Pancreas (tissue), 10 donors: ENCODE measurements at regions not wholly inside any gene's neighbourhood (a gene's known extent, or its start where the extent isn't known, plus 50 kb on each side); places are given as distances from the start of the nearest gene placed in this dataset.

ENCODE experiments used
- ATAC-seq, 4 donors: fragments of 200-7000 bp; cut with Tn5 transposase; one replicate each; pipeline versions ENCODE4 v1.8.0 to v1.9.1; 2020; ENCODE audit warnings: mild to moderate bottlenecking in 4 of 4, moderate library complexity in 4 of 4
- DNase-seq, 6 donors: peaks; one replicate each; pipeline ENCODE4 v3.0.0-alpha.2; 2020
- FAIRE-seq: peaks from 2 replicates; lab custom pipeline; 2012; peaks lifted over from hg19 to GRCh38; lab: Jason Lieb, UNC
- H3K27ac ChIP-seq, 4 donors: fragments of 200-600 bp; sonication (generic); 1 replicate in 3 of 4; 2 replicates in 1 of 4; pipeline versions ENCODE4 v1.5.0 to v1.8.0; 2020
- H3K27me3 ChIP-seq, 4 donors: fragments of 200-600 bp; one replicate each; pipeline ENCODE4 v1.8.0; 2021
- H3K36me3 ChIP-seq, 3 donors: fragments of 200-600 bp; sonication (generic) in 1 of 3; one replicate each; pipeline versions ENCODE4 v1.5.0 to v1.8.0; 2020 to 2021
- H3K4me1 ChIP-seq, 3 donors: fragments of 200-600 bp; one replicate each; pipeline ENCODE4 v1.8.0; 2021
- H3K4me3 ChIP-seq, 4 donors: fragments of 200-600 bp; sonication (generic) in 2 of 4; one replicate each; pipeline versions ENCODE4 v1.5.0 to v1.8.0; 2020 to 2021
- H3K9me3 ChIP-seq, 4 donors: fragments of 200-600 bp; one replicate each; pipeline ENCODE4 v1.8.0; 2021
- WGBS, 2 donors: extraction: QIAGEN DNeasy Blood & Tissue Kit; methylation state at CpG; one replicate each; pipeline ENCODE4 v1.1.7; 2013; 5-methylcytosine and 5-hydroxymethylcytosine counted together
- intact Hi-C, 3 donors: fragments of 100-400 bp; cut with DNase I; formaldehyde crosslinking; loops; one replicate each; pipeline versions ENCODE4 v1.11.1 to v1.14.2; 2022
- TF ChIP-seq, protein P1 (sequence below), 4 donors: fragments of 200-600 bp; sonication (generic) in 3 of 4; IDR thresholded peaks; one replicate each; pipeline versions ENCODE4 v1.5.0 to v1.8.0; 2021; ENCODE audit warnings: antibody characterized with exemption in 4 of 4
- donor health status: healthy with polysubstance abuse.
- donor health status: DM: no; HTN: no; CAD: no; lungs with moderate emphysema.
- donor health status: DM: no; HTN: no; CAD: no.
- donor health status: control.
- donor health status: control.
- donor health status: Bipolar disorder and iron deficiency.
- donor health status: DM: yes; HTN: yes; CAD: no.
- donor health status: DM: no; HTN: no; CAD: no.
- donor health status: DM: no; HTN: no; CAD: no.
- donor health status: DM: yes; HTN: yes; CAD: no.

DNA sequence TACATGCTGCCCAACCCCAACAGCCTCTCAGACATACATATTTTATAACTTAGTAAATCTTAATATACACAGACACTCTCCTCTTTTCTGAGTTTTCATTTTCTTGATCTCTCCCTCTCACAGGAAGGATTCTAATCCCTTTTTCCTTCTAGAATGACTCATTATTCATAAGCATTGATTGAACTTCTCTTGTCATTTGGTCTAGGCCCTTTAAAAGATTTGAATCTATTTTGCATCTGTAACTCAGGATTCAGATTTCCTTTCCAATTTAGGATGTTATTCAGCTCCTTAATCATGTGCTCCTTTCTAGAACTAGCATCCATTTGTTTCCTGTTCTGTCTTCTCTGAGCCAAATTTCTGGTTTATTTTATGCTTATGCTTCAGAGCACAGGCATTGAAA is 624.5 kb upstream of the SGO1 start:
- TF ChIP-seq, protein P1, sequence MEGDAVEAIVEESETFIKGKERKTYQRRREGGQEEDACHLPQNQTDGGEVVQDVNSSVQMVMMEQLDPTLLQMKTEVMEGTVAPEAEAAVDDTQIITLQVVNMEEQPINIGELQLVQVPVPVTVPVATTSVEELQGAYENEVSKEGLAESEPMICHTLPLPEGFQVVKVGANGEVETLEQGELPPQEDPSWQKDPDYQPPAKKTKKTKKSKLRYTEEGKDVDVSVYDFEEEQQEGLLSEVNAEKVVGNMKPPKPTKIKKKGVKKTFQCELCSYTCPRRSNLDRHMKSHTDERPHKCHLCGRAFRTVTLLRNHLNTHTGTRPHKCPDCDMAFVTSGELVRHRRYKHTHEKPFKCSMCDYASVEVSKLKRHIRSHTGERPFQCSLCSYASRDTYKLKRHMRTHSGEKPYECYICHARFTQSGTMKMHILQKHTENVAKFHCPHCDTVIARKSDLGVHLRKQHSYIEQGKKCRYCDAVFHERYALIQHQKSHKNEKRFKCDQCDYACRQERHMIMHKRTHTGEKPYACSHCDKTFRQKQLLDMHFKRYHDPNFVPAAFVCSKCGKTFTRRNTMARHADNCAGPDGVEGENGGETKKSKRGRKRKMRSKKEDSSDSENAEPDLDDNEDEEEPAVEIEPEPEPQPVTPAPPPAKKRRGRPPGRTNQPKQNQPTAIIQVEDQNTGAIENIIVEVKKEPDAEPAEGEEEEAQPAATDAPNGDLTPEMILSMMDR (IDR thresholded peaks at IDR 0.05): no peak
- no peaks in the 10 kb centered on the region for H3K4me1 ChIP-seq
- no peak overlapping the region for H3K4me3 ChIP-seq
- no peak for FAIRE-seq
- no peak for DNase-seq
- H3K27me3 ChIP-seq: no peaks in the 10 kb centered on the region
- H3K27ac ChIP-seq: no peak overlapping the region
- ATAC-seq: no peak
- no peaks in the 10 kb centered on the region for H3K36me3 ChIP-seq
- no peaks in the 10 kb centered on the region for H3K9me3 ChIP-seq
- intact Hi-C loops: no loop called here

DNA sequence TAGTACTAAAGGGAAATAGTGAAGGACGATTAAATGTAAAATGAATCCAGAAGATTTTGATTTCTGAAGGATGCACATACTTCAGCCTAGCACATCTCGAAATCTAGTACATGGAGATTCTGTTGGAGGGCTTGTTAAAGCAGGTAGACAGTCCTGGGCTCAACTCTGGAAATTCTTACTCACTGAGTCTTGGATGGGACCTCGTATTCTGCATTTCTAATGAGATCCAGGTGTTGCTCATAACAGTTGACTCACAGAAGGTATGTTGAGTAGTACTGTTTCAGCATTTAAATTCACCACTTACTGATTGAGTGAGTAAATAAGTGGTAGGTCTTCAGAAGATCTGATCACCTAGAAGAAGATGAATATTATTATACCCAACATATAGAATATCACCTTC is 623.4 kb upstream of the SGO1 start:
- TF ChIP-seq, protein P1 (IDR thresholded peaks at IDR 0.05): no peak
- no peak for DNase-seq
- intact Hi-C loops: no loop called here
- Histone ChIP-seq H3K27me3 (no peaks in the 10 kb centered on the region), H3K9me3 (no peaks in the 10 kb centered on the region), H3K4me3 (no peak overlapping the region), H3K4me1 (no peaks in the 10 kb centered on the region), H3K36me3 (no peaks in the 10 kb centered on the region), H3K27ac (no peak overlapping the region)
- no peak for FAIRE-seq
- WGBS, 2 donors: 71 to 76% methylated on average over 3 of the region's 3 CpGs
- ATAC-seq: no peak

DNA sequence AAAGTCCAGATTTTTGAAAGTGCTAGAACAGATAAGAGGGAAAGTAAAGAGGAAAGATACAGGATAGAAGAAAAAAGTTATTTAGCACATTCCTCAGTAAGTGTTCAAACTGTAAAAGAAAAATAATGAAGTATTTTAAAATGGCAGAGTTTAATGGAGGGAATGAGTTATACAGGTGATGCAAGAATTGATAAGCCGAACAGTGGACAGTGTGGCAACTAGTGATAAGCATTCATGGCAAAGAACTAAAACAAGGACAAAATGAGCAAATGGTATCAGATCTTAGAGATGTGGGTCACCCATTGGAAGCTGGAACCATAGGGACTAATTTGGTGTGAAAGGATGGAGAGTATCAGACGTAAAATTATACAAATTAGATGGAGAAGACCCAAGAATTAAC is 622.9 kb upstream of the SGO1 start:
- TF ChIP-seq, protein P1 (IDR thresholded peaks at IDR 0.05): no peak
- Histone ChIP-seq H3K4me1 (no peaks in the 10 kb centered on the region), H3K27ac (no peak overlapping the region), H3K27me3 (no peaks in the 10 kb centered on the region), H3K4me3 (no peak overlapping the region), H3K36me3 (no peaks in the 10 kb centered on the region), H3K9me3 (no peaks in the 10 kb centered on the region)
- no peak for FAIRE-seq
- ATAC-seq: no peak
- intact Hi-C loops: no loop called here
- WGBS, 2 donors: 74 to 78% methylated on average over 2 of the region's 2 CpGs
- no peak for DNase-seq

DNA sequence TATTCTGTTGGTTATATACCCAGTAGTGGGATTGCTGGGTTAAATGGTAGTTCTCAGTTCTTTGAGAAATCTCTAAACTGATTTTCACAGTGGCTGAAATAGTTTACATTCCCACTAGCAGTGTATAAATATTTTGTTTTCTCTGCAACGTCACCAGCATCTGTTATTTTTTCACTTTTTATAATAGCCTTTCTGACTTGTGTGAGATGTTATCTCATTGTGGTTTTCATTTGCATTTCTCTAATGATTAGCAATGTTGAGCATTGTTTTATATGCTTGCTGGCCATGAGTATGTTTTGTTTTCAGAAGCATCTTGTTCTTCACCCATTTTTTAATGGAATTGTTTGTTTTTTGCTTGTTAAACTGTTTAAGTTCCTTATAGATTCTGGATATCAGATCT is 612.7 kb upstream of the SGO1 start:
- WGBS, 2 donors: 42 to 55% methylated on average over 1 of the region's 1 CpG
- no peak for FAIRE-seq
- Histone ChIP-seq H3K27ac (no peak overlapping the region), H3K4me3 (no peak overlapping the region), H3K4me1 (peaks cover 0 to 4% (median 0%) of the 10 kb centered on the region in 3 donors), H3K9me3 (no peaks in the 10 kb centered on the region), H3K36me3 (no peaks in the 10 kb centered on the region), H3K27me3 (no peaks in the 10 kb centered on the region)
- intact Hi-C loops: no loop called here
- DNase-seq: no peak
- ATAC-seq: no peak
- TF ChIP-seq, protein P1 (IDR thresholded peaks at IDR 0.05): no peak

GRCh38 chr3:20787005-20787404 is 601.0 kb upstream of the SGO1 start:
- FAIRE-seq (no peak), ATAC-seq (peak in 3 of 4 donors; percentile 43 to 63 (median 45)), DNase-seq (no peak)
- WGBS, 2 donors: 9 to 21% methylated on average over 4 of the region's 4 CpGs
- intact Hi-C loops: no loop called here
- TF ChIP-seq, protein P1 (IDR thresholded peaks at IDR 0.05): no peak
- Histone ChIP-seq H3K4me1 (peaks cover 0 to 8% (median 0%) of the 10 kb centered on the region in 3 donors), H3K4me3 (no peak overlapping the region), H3K9me3 (no peaks in the 10 kb centered on the region), H3K27me3 (no peaks in the 10 kb centered on the region), H3K27ac (no peak overlapping the region), H3K36me3 (no peaks in the 10 kb centered on the region)
